ENCODE measurements at regions not wholly inside any gene's neighbourhood (a gene's known extent, or its start where the extent isn't known, plus 50 kb on each side); places are given as distances from the start of the nearest gene placed in this dataset.

DNA sequence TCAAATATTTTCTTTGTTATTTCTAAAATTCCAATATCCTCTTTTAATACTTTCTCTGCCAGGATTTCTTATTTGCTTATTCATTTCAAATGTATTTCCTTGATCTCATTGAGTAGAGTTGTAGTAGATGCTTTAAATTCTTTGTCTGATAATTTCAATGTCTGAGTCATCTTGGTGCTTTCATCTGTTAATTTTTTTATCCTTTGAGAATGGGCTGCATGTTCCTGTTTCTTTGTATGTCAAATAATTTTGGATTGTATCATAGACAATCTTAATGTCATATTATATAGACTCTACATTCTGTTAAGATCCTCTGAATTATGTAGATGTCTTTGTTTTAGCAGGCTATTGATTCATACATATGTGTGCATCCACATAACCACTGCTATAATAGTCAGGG, 57.5 kb downstream of the MYEOV start:
- TF ChIP-seq POLR2AphosphoS5 (IDR thresholded peaks at IDR 0.05), result no peak
- TF ChIP-seq, protein P1, sequence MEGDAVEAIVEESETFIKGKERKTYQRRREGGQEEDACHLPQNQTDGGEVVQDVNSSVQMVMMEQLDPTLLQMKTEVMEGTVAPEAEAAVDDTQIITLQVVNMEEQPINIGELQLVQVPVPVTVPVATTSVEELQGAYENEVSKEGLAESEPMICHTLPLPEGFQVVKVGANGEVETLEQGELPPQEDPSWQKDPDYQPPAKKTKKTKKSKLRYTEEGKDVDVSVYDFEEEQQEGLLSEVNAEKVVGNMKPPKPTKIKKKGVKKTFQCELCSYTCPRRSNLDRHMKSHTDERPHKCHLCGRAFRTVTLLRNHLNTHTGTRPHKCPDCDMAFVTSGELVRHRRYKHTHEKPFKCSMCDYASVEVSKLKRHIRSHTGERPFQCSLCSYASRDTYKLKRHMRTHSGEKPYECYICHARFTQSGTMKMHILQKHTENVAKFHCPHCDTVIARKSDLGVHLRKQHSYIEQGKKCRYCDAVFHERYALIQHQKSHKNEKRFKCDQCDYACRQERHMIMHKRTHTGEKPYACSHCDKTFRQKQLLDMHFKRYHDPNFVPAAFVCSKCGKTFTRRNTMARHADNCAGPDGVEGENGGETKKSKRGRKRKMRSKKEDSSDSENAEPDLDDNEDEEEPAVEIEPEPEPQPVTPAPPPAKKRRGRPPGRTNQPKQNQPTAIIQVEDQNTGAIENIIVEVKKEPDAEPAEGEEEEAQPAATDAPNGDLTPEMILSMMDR (IDR thresholded peaks at IDR 0.05), result no peak

Data from sigmoid colon (tissue), 4 donors.